ENCODE measurements at regions not wholly inside any gene's neighbourhood (a gene's known extent, or its start where the extent isn't known, plus 50 kb on each side); places are given as distances from the start of the nearest gene placed in this dataset.

GRCh38 chr6:67535946-67536345, 1099.1 kb upstream of the ADGRB3 start:
- ChIA-PET POLR2A (no interaction called here), CTCF (no interaction called here)
- no peak for DNase-seq
- no peak overlapping the region for H3K27ac Mint-ChIP-seq
- no peak overlapping the region for H3K4me3 Mint-ChIP-seq
- intact Hi-C loops (cut with micrococcal nuclease) = no loop called here
- H3K36me3 Mint-ChIP-seq (ENCODE audit: low read depth) = no peaks in the 10 kb centered on the region
- ATAC-seq (ENCODE audit: low read depth) = no peak
- H3K4me1 Mint-ChIP-seq = no peaks in the 10 kb centered on the region
- H3K27me3 Mint-ChIP-seq = no peaks in the 10 kb centered on the region
- peaks cover 12% of the 10 kb centered on the region for H3K9me3 Mint-ChIP-seq
- TF ChIP-seq CTCF (IDR thresholded peaks at IDR 0.05) = no peak

DNA sequence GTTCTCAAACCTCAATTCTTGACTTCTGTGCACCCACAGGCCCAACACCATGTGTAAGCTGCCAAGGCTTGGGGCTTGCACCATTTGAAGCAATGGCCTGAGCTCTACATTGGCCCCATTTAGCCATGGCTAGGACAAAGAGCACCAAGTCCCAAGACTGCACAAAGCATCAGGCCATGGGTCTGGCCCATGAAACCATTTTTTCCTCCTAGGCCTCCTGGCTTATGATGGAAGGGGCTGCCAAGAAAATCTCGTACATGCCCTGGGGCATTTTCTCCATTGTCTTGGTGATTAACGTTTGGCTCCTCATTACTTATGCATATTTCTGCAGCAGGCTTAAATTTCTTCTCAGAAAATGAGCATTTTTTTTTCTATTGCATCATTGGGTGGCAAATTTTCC, 1128.7 kb upstream of the ADGRB3 start:
- Mint-ChIP-seq H3K4me3 (no peak overlapping the region), H3K27me3 (no peaks in the 10 kb centered on the region), H3K4me1 (no peaks in the 10 kb centered on the region), H3K9me3 (peaks cover 12% of the 10 kb centered on the region), H3K27ac (no peak overlapping the region), H3K36me3 (ENCODE audit: low read depth) (no peaks in the 10 kb centered on the region)
- no peak for DNase-seq
- no peak for ATAC-seq (ENCODE audit: low read depth)
- intact Hi-C loops (cut with micrococcal nuclease) = no loop called here
- CTCF ChIA-PET = no interaction called here
- no peak for TF ChIP-seq CTCF (IDR thresholded peaks at IDR 0.05)
- POLR2A ChIA-PET = no interaction called here

DNA sequence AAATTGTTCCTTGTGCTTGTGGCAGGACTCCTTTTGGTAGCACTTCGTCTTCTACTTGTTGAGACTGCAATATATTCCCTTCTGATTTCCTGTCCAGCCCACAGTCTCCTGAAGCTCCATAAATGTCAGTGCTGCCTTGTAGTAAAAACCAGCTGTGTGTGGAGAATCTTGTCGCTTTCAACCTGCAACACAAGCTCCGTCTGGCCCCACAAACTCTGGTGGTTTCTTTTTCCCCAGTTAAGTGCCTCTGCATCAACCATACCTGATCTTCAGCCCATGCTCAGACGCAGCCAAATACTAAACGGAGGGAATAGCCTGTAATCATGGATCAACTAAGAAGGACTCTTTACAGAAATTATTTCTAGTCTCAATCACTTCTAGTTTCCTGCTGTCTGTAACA, 1133.3 kb upstream of the ADGRB3 start:
- CTCF ChIA-PET = no interaction called here
- H3K27ac Mint-ChIP-seq = no peak overlapping the region
- no peak for ATAC-seq (ENCODE audit: low read depth)
- H3K9me3 Mint-ChIP-seq = peaks cover 12% of the 10 kb centered on the region
- POLR2A ChIA-PET = no interaction called here
- H3K4me1 Mint-ChIP-seq = no peaks in the 10 kb centered on the region
- H3K4me3 Mint-ChIP-seq = no peak overlapping the region
- no peaks in the 10 kb centered on the region for H3K27me3 Mint-ChIP-seq
- no peak for TF ChIP-seq CTCF (IDR thresholded peaks at IDR 0.05)
- intact Hi-C loops (cut with micrococcal nuclease) = no loop called here
- no peak for DNase-seq
- no peaks in the 10 kb centered on the region for H3K36me3 Mint-ChIP-seq (ENCODE audit: low read depth)

- Mint-ChIP-seq H3K36me3 (ENCODE audit: low read depth) (no peaks in the 10 kb centered on the region), H3K4me1 (no peaks in the 10 kb centered on the region), H3K9me3 (peaks cover 6% of the 10 kb centered on the region), H3K27me3 (no peaks in the 10 kb centered on the region), H3K4me3 (no peak overlapping the region), H3K27ac (no peak overlapping the region)
- DNase-seq (no peak), ATAC-seq (ENCODE audit: low read depth) (no peak)
- CTCF ChIA-PET = no interaction called here
- intact Hi-C loops (cut with micrococcal nuclease) = no loop called here
- no peak for TF ChIP-seq CTCF (IDR thresholded peaks at IDR 0.05)
- POLR2A ChIA-PET = no interaction called here
Measured at GRCh38 chr6:67497749-67498148, 1137.3 kb upstream of the ADGRB3 start.

DNA sequence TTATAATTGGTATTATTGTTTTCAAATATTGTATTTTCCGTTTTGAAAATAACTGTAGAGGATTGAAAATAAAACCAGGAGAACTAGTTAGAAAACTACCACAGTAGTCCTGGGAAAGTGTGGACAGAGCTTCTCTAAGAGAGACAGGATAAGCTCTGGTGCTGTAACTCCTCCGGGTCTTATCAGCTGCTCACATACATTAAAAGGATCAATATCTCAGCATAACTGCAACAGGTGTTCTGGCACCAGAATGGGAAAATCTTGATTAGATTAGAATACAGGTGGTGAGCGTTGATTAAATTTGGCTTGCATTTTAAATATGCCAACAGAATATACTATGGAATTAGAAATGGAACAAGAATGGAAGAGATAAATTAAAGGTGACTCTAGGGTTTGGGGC, 1138.9 kb upstream of the ADGRB3 start:
- no peak overlapping the region for H3K4me3 Mint-ChIP-seq
- no peaks in the 10 kb centered on the region for H3K36me3 Mint-ChIP-seq (ENCODE audit: low read depth)
- no peak for TF ChIP-seq CTCF (IDR thresholded peaks at IDR 0.05)
- H3K27me3 Mint-ChIP-seq = no peaks in the 10 kb centered on the region
- POLR2A ChIA-PET = no interaction called here
- H3K4me1 Mint-ChIP-seq = no peaks in the 10 kb centered on the region
- H3K9me3 Mint-ChIP-seq = peaks cover 10% of the 10 kb centered on the region
- CTCF ChIA-PET = no interaction called here
- intact Hi-C loops (cut with micrococcal nuclease) = no loop called here
- no peak for ATAC-seq (ENCODE audit: low read depth)
- no peak overlapping the region for H3K27ac Mint-ChIP-seq
- DNase-seq = no peak

Measured in activated B cell treated with CpG ODN at 0.5 μM for 24 hours (primary cell).